Islet of Langerhans (tissue), 1 donor: ENCODE measurements at regions not wholly inside any gene's neighbourhood (a gene's known extent, or its start where the extent isn't known, plus 50 kb on each side); places are given as distances from the start of the nearest gene placed in this dataset.

Source experiments
- FAIRE-seq: peaks from one replicate; lab custom pipeline; 2011; peaks lifted over from hg19 to GRCh38; lab: Jason Lieb, UNC

DNA sequence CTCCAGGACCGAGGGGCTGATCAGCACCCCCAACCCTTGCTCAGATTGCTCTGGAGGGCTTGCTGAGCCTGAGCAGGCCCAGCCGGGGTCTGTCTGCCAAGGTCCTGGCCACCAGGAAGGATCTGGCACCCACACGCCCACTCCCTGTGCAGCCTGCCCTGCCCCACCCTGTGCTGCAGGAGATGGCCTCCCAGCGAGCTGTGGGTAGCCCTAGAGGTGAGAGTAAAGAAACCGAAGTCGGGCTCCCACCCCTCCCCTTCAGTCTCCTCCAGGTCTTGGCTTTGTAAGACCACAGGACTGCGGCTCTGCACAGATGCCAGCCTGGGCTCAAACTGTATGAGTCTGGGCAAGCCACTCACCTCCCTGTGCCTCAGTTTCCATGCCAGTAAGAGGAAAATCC, 307.8 kb downstream of the BCL11B start:
- no peak for FAIRE-seq

DNA sequence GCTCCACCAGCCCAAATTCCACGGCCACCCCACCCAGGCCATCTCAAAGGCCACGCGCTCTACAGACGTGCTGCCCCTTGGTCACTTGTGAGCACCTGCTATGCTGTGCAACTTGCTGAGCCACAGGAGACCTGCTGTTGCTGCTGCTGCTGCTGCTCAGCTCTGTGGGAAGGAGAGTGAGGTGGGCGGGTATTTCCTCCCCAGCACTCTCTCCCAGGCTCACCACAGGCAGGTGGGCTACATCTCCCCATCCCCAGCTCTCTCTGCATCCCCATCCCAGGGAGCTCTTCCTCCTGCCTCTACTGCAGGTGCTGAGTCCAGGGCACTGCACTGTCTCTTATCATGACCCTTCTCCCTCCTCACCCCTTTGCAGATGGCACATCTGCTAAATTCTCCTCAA, 306.9 kb downstream of the BCL11B start:
- no peak for FAIRE-seq

DNA sequence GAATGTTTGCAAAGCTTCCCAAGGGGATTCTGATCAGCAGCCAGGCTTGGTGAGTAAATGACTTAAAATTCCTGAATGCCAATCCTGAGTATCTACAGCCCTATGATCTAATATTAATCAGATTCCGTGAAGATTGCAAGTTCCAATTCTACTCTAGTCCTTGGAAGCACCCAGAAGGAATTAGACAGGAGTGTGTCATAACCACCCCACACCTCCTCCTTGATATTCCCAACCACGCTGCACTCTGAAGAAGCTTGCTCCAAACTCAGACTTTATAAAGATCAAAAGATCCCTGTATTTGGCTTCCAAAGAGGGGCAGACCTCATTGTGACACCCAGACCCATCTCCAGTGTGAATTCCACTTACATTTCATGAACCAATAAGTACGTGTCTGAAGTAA, 306.0 kb downstream of the BCL11B start:
- no peak for FAIRE-seq

DNA sequence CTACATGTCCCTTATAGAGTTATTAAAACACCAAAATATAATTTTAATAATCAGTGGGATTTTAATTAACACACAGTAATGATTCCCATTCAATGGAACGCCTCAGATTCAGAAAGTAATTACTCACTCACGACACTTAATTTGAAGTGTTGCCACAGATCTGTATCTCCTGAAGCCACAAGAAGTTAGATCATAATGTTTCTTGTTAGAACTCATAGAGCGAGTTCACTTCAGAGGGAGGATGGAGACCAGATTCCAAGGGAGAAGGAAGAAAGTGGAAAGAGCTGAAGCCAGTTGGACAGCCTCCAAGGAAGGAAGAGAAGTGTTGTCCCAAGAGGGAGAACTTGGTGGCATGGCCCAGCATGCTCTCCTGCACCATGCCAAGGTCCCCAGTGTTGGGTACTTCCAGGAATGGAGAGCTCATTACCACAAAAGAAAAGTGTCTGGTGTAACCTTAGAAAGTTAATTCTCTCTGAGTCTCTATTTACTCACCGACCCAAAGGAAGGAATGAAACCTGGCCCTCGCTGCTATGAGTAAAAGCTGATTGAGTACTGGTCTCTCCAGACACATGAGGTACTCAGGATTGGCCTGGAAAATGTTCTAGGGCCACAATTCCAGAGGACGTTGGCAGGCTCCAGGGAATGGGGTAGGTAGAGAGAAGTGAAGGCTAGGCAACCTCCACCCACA, 305.4 kb downstream of the BCL11B start:
- no peak for FAIRE-seq

DNA sequence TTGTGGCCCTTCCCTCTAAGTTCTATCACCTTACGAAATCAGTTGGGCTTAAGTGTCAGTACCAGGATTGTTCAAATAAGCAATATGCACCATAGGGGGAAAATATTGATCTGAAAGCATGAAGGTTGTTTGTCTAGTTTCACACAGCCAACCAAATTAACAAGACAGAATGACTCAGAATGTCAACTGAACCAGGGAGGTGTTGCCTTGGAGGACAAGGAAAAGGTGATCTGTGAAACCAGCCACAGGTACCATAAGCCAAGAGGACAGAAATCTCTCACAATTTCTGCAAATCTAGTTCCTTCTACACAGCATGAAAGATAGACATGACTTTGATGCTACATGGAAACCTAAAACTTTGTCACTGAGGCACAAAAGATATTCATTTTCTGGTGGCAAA, 297.9 kb downstream of the BCL11B start:
- FAIRE-seq, result no peak

DNA sequence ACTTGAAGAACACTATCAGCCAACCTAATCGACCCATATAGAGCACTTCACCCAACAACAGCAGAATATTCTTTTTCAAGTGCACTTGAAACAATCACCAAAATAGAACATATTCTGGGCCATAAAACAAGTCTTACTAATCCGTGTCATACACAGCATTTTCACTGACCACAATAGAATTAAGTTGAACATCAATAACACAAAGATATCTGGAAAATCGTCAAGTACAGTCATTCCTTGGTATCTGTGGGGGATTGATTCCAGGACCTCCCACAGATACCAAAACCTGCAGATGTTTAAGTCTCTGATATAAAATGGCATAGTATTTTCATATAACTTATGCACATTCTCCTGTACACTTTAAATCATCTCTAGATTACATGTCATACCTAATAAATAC, 295.7 kb downstream of the BCL11B start:
- FAIRE-seq, result no peak

DNA sequence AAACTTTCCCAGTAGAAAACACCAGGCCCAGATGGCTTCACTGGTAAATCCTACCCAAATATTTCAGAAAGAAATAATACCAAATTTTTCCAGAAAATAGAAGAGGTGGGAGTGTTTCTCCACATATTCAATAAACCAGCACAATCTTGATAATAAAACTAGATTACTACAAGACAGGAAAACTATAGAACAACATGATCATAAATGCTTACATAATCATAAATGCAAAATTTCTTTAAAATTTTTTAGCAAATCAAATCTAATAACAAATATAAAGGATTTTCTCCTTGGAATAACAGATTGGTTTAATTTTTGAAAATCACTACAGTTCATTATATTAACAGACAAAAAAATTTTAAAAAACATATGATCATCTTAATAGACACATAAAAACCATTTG, 294.5 kb downstream of the BCL11B start:
- FAIRE-seq, result no peak

DNA sequence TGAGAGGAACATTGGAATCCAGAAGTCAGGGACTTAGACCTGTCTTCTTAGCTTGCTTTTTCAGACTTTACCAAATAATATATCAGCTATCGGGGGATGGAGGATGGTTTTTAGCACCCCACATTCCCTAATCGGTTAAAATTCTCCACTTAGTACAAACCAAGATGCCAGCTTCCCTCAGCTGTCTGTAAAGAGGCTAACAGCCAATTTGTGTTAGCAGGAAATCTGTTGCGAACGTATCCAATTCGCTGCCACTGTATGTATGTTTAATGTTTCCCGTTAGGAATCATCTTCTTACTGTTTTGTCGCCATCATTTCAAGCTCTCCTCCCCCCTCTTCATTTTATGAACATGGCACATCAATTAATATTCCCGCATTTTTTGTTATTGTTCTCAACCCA, 289.0 kb downstream of the BCL11B start:
- no peak for FAIRE-seq

DNA sequence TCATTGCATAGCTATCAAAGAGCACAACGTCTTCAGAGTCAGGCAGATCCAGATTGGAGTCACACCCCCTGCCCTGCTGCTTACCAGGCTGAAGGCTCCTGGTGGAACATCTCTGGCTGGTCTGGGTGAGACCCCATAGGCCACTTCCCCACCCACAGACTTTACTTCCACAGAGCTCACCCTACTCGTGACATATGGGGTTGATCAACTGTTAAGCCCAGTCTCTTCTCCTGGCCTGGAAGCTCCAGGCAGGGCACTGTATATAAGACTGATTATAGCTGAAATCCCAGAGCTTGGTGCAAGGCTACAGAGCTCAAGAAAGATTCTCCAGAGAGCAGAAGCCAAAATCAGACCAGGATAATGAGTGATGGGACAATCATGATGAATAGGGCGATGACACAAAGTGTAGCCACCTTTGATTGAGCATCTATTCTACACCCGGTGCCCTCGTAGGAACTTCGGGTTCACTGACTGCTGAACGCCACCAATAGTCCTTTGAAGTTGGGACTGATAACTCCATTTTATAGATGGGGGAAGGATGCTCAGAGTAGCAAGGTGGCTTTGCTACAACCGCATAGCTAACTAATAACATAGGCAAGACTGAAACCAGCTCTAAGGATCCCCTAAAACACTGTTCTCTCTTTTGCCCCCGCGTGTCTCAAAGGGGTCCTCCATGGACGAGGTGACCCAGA, 287.8 kb downstream of the BCL11B start:
- no peak for FAIRE-seq

DNA sequence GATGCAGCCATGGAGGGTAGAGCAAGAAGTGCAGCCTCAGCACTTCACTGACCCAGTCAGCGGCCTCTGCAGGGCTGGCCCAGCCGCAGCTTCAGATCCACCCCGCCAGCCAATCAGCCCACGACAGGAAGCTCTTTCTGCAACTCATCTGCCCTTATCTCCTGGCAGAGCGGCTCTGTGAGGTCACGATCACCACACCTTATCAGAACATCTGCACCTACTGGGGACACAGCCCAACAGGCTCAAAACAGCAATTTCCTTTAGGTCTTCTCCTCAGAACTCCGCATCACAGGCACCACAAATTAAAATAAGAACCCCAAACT, 287.3 kb downstream of the BCL11B start:
- FAIRE-seq, result no peak

DNA sequence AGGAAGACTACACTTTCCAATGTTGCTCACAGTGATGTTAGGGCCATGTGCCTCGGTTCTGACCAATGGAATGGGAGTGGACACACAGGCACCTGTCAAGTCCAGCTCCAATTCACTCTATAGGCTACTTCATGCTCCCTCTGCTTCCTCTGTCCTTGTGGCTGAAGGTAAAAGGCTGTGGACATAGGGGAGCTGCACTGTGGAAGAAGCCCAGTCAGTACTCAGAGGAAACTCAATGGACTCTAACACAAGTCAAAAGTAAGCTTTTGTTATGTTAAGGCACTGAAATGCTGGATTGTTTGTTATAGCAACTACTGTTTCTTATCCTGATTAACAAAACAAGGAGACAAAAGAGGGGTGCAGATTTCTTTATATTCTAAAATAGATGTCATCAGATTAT, 278.2 kb downstream of the BCL11B start:
- no peak for FAIRE-seq

DNA sequence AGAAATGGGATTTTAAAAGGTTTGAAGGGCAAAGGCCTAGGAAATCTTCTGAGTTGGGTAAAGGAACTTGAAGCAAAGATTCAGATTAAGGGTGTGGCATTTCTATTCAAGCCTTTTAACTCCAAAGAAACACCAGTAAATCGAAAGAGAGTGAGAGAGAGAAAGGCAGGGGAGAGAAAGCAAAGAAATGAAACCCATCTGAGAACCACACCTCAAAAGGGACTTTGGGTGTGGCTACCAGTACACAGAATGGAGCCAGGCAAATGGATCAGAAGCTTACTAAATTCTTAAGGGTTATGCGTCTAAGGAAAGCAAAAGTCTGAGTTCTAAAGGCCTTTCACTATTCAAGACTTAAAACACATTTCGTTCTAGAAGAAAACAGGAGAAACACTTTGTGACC, 277.4 kb downstream of the BCL11B start:
- no peak for FAIRE-seq

DNA sequence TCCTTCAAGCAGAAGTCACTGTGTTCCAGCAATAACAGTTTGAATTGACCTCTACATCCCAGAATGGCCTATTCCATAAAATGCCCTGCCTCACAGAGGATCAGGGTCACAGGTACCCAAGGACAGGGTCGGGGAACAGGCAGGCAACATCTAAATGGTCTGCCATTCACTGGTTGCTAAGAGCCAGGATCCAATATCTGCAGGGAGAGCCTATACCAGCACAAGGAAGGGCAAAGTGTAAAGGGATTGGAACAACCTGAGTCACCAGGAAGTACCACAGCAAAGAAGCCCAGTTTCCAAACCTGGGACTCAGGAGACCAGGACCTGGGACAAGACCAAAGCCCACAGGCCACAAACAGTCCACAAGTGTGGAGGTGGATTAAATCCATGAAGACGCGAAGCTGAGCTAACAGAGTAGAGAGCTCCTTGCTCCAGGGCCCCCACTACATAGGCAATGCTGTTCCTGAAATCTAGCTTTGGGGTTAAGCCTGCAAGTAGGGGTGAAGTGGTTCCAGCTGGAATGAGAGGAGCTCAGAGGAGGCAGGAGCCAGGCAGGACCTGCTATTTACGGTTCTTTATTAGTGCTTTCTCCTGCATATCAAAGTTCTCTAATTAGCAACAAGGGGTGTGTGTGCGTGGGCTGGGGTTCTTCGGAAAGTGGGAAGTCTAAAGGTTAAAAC, 274.3 kb downstream of the BCL11B start:
- no peak for FAIRE-seq

DNA sequence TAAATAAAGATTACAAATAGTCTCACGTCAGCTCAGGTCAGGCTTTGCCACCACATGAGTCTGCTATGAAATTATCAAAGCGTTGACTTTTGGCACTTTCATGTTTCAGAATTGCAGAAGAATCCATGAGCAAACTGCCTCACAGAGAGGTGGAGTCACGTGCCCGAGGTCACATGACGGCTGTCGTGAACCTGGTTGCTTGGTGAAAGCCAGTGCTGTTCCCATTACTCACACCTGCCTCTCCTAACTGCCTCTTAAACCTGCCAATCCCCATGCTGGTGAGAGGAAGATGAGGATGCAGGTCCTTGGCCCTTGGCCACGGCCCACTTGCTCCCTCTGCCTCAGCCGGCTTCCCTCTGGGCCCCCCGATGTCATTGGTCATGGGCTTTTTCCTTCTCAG, 272.7 kb downstream of the BCL11B start:
- no peak for FAIRE-seq

DNA sequence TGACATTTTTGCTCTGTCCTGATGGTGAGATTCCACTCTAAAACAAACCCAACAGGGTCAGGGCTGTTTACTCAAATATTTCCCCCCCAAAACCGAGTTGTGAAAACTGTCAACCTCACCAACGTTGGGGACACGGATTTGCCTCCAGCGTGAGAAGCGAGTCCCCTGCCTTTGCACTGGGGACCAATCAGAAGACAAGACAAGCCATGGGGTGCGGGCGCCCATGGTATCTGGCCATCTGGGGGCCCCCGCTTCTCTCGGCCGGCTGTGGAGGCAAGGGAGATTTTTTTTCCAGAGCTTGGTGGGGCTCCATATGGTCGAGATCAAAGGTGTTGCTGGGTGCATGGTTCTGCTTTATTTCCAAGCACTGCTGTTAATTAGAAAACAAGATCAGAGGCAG, 272.1 kb downstream of the BCL11B start:
- no peak for FAIRE-seq

DNA sequence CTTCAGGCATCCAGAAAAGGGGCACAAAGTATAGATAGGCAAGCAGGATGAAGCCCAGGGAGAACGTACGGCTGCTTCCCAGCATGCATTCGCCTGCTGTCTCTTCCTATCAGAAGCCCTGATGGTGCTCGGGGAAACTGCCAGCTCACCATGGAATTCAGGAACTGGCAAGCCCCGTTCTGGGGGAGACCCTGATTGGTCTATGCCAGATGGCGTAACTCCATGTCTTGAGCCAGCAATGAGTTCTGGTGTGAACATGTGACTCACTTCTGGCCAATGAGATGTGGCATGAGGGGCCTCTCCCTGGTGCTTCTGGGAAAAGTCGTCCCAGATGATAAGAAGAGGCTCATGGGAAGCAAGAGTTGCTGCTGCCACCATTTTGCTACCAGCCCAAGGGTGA, 270.8 kb downstream of the BCL11B start:
- no peak for FAIRE-seq

DNA sequence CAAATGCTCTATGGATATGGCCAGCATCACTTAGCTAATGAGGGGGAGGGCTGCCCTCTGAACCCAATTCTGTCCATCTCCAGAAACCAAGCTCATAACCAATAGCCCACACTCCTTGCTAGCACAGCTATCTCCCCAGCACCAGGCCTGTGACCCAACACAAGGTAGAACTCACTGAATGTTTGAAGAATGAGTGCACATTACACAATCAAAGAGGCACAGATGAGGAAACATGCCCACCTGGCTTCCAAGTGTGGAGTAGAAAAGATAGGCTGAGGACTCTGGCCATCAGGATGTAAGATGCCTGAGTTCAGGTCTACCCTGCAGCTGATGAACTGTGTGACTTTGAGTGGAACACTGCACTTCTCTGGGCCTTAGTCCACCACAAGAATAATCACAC, 268.4 kb downstream of the BCL11B start:
- FAIRE-seq, result no peak

DNA sequence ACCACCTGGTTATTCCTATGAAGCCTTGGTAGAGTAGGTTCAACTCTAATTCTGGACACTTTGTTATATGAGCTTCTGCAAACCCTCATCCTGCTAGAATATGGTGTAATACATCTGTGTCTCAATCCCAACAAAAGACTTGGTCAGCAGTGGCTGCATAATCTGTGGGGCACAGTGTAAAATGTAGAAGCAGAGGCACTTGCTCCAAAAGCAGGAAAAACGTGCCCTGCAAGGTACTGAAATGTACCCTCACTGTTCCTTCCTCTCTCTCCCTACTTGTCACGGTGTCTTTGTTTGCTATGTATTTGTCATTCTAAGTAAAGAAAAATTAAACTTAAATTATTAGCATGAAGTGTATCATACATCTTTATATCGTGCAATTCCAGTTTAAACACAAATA, 267.9 kb downstream of the BCL11B start:
- FAIRE-seq, result no peak

DNA sequence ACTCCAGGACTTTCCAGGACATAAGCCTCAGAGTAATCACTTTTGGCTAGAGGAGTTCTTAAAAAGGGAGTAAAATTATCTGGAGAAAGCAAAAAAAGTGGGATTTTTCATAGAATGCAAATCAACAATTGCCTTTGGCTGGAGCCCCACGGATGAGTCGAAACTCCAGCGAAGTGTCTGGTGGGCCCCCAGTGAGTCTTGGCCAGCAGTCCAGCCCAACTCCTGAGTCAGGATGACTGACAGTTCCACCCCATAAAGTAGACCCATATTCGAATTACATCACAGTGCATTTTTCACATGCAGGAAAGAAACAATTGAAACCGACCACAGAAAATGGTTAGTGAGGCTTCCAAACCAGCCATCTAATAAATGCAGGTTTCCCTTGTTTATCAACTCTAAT, 265.7 kb downstream of the BCL11B start:
- FAIRE-seq, result no peak

DNA sequence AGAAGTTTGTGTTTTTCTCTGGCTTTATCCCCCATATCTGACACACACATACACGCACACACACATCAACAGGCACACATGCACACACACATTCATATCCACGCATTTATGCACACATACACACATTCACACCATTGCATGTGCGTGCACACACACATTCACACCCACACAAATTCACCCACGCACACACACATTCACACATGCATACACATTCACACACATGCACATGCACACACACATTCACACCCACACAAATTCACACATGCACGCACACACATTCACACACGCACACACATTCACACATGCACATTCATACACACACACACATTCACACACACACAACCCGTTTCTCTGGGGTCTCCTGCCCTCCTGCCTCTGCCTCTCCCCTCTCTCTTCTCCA, 264.2 kb downstream of the BCL11B start:
- FAIRE-seq, result no peak

DNA sequence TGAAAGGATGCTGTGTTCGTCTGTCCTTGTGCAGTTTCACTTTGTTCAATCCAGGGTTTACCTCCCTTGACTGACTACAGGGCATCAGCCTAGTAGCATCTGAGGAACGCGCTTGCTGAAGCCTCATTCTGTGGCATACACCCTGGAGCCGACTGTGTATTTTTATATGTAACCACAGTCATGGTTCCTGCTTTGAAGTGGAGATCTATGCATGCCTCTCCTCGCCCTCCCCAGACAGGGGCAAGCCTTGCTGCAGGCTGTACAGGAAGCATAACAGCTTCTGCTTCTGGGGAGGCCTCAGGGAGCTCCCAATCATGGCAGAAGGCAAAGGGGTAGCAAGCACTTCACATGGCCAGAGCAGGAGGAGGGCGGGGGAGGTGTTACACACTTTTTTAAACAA, 262.1 kb downstream of the BCL11B start:
- FAIRE-seq, result no peak

DNA sequence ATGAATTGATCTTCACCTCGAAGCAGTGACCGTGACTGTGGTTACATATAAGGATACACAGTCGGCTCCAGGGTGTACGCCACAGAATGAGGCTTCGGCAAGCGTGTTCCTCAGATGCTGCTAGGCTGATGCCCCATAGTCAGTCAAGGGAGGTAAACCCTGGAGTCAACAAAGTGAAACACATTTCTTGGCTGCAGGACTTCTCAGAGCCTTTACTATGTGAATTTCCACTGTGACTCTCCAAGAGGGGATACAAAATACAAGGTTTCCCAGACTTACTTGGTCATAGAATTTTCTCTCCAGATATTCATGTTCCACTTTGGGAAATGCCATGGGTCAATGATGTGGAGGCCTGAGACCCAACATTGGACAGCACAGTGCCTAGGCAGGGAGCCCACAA, 260.6 kb downstream of the BCL11B start:
- no peak for FAIRE-seq

DNA sequence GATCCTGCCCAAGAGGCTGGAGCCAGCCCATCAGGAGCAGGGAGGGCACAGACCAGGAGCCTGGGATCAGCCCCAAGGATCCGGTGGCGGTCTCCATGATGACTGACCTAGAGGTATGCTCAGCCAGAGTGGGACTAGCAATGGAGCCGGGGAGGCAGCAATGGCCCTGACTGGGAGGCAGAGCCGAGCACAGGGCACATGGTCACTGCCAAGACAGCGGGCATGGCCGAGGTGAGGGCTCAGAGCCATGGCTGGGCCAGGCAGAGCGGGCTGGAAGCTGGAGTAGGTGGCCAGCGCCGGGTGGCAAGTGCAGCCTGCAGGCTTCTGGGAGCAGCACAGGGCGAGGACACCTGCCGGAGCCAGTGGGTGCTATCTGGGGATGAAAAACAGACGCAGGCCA, 259.3 kb downstream of the BCL11B start:
- FAIRE-seq, result no peak

DNA sequence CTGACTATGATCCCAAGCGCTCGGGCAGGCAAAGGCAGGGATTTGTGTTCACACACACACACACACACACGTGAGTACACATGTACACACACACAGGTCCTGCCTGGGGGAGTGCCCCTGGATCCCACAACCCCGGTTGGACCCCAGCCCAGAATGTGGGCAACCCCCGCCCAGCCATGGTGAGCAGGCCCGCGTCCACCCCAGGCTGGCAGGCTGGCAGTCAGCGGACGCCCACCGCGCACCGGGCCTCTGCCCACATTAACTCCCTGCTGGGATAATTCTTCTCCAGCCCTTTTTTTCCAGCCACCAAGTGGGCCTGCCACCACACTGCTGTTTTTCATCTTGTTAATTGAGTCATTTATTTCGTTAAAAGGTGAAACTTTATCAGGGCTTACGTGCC, 256.2 kb downstream of the BCL11B start:
- FAIRE-seq, result no peak
